ENCODE measurements at regions not wholly inside any gene's neighbourhood (a gene's known extent, or its start where the extent isn't known, plus 50 kb on each side); places are given as distances from the start of the nearest gene placed in this dataset.

DNA sequence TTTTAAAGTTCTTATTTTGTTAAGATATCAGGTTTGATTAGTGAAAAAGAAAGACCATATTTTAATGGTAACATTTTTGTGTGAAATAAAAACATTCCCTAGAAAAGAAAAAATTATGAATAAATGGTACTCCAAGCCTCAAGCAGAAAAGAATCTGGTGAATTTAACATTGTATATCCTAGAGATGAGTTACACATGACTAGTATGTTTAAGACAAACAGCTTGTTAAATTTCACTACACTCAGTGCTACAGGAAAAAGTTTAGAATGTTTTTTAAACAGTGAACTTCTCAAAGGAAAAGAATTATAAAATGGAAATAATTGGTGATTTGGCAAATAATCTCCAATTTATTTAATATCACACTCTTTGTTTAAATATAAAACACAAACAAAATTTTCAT, 222.7 kb upstream of the MCHR2 start:
- intact Hi-C loops (cut with DNase I) = no loop called here
- no peaks in the 10 kb centered on the region for H3K36me3 ChIP-seq
- H3K9me3 ChIP-seq = no peaks in the 10 kb centered on the region
- H3K27ac ChIP-seq = no peak overlapping the region
- H3K4me3 ChIP-seq = no peak overlapping the region
- no peaks in the 10 kb centered on the region for H3K4me1 ChIP-seq (ENCODE audit: insufficient read depth)
- DNase-seq = no peak
- H3K27me3 ChIP-seq = no peaks in the 10 kb centered on the region
- TF ChIP-seq EP300 (IDR thresholded peaks at IDR 0.05) (no peak), POLR2A (IDR thresholded peaks at IDR 0.05) (no peak)
- TF ChIP-seq, protein P1, sequence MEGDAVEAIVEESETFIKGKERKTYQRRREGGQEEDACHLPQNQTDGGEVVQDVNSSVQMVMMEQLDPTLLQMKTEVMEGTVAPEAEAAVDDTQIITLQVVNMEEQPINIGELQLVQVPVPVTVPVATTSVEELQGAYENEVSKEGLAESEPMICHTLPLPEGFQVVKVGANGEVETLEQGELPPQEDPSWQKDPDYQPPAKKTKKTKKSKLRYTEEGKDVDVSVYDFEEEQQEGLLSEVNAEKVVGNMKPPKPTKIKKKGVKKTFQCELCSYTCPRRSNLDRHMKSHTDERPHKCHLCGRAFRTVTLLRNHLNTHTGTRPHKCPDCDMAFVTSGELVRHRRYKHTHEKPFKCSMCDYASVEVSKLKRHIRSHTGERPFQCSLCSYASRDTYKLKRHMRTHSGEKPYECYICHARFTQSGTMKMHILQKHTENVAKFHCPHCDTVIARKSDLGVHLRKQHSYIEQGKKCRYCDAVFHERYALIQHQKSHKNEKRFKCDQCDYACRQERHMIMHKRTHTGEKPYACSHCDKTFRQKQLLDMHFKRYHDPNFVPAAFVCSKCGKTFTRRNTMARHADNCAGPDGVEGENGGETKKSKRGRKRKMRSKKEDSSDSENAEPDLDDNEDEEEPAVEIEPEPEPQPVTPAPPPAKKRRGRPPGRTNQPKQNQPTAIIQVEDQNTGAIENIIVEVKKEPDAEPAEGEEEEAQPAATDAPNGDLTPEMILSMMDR (IDR thresholded peaks at IDR 0.05) = no peak

DNA sequence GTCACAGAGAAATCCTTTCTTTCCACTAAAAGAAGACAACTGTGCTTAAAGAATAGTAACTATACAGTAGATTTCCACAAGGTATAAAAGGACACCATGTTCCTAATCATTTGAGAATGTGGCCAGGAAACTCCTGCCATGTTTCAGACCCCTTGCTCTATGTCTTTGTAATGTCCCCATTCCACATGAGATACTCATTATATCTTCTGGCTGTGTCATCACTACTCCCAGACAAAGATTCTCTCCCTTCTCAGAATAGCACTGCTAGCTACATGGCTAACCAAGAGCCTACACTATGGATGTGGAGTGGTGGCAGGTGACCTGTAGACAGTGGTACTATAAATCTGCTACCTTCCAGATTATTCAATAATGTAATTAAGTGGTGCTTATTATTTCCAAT, 218.1 kb upstream of the MCHR2 start:
- TF ChIP-seq POLR2A (IDR thresholded peaks at IDR 0.05) (no peak), EP300 (IDR thresholded peaks at IDR 0.05) (no peak)
- TF ChIP-seq, protein P1 (IDR thresholded peaks at IDR 0.05) = no peak
- Histone ChIP-seq H3K27me3 (no peaks in the 10 kb centered on the region), H3K27ac (no peak overlapping the region), H3K4me1 (ENCODE audit: insufficient read depth) (no peaks in the 10 kb centered on the region), H3K36me3 (no peaks in the 10 kb centered on the region), H3K4me3 (no peak overlapping the region), H3K9me3 (no peaks in the 10 kb centered on the region)
- intact Hi-C loops (cut with DNase I) = no loop called here
- DNase-seq = no peak

DNA sequence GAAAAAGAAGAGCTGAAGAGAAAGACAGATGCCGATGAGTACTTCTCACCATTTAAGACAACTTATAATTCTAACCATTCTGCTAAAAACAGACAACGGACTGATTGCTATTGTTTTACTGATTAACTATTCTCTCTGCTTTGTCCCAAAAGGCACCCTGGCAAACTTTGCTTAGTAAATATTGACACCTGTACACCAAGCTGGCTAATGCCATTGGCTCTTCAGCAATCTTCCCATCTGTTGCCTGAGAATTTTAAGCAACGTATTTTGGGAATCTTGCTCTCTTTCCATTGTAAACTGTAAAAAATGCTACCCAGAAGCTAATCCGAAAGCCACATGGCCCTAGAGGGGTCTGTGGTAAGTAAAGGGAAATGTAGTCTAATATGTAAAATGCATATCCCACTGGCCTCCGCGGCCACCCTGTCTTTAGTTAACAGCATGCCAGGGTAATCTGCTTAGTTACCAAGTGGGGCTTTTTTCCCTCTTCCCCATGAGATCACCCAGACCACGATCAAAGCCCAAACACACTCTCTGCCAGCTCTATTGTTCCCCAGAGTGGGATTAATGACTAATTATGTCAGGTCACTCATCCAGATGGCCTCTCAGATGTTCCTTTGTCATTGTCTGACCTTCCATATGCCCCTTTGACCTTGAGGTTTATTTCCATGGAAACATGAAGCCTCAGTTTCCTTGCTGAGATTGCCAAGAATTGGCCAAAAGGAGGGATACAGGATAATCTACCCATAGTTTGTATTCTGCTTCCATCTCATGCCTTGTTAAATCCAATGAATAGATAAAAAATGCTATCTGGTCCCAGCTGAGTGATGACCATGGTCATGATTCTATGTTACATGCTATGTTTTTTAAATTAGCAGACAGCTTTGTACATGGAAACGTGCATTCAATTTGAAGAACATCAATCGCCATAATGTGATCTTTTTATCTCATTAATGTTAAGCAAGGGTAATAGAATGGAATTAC, 216.4 kb upstream of the MCHR2 start:
- H3K4me1 ChIP-seq (ENCODE audit: insufficient read depth) = no peaks in the 10 kb centered on the region
- DNase-seq = no peak
- no peaks in the 10 kb centered on the region for H3K27me3 ChIP-seq
- 76 to 80% (median 79%) methylated on average over 9 of the region's 9 CpGs for WGBS, 3 donors
- H3K4me3 ChIP-seq = no peak overlapping the region
- TF ChIP-seq, protein P1 (IDR thresholded peaks at IDR 0.05) = no peak
- TF ChIP-seq EP300 (IDR thresholded peaks at IDR 0.05) = no peak
- no peak for TF ChIP-seq POLR2A (IDR thresholded peaks at IDR 0.05)
- H3K36me3 ChIP-seq = no peaks in the 10 kb centered on the region
- H3K27ac ChIP-seq = no peak overlapping the region
- H3K9me3 ChIP-seq = no peaks in the 10 kb centered on the region
- intact Hi-C loops (cut with DNase I) = no loop called here

DNA sequence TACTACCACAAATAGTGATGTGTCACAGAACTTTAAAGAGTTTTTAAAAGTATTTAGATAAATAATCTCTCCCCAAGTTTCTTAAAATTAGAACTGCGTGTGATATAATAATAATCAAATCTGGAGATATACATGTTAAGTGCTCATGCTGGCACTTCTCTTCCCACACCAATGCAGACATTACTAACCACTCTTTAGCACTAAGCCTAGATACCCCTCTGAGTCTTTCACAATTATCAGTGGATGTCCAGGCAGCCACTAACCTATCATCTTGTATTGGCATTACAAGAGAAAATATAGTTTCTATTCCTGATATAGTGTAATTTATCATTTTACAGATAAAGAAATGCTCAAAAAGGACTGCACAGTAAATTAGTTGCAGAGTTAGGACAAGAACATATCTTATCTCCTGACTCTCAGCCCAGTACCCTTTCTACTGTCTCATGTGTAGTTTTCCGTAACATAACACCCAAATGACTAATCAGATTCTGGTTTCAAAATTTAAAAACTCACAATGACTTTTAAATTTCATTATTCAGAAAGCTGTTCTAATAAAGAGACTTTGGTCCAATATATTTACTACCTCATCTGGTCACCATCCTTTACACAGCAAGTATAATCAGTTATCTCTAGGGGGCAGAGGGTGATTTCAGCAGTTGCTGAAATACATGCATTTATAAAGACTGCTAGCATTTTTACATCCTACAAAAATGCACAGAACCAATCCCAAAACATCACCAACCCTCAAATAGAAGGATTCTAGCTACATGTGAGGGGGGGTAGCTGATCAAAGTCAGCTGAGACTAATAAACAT, 215.5 kb upstream of the MCHR2 start:
- intact Hi-C loops (cut with DNase I) = no loop called here
- WGBS, 3 donors = 64 to 76% (median 64%) methylated on average over 2 of the region's 2 CpGs
- no peaks in the 10 kb centered on the region for H3K36me3 ChIP-seq
- no peaks in the 10 kb centered on the region for H3K4me1 ChIP-seq (ENCODE audit: insufficient read depth)
- H3K27ac ChIP-seq = no peak overlapping the region
- no peaks in the 10 kb centered on the region for H3K27me3 ChIP-seq
- DNase-seq = no peak
- H3K9me3 ChIP-seq = no peaks in the 10 kb centered on the region
- no peak overlapping the region for H3K4me3 ChIP-seq
- TF ChIP-seq EP300 (IDR thresholded peaks at IDR 0.05) (no peak), POLR2A (IDR thresholded peaks at IDR 0.05) (no peak)
- TF ChIP-seq, protein P1 (IDR thresholded peaks at IDR 0.05) = no peak

Data from ovary (tissue), 7 donors.